Adrenal gland (tissue), 5 donors: ENCODE measurements at regions not wholly inside any gene's neighbourhood (a gene's known extent, or its start where the extent isn't known, plus 50 kb on each side); places are given as distances from the start of the nearest gene placed in this dataset.

ENCODE experiments used
- POLR2A ChIP-seq, 2 donors: fragments of 450-650 bp; IDR thresholded peaks; one replicate each; pipeline ENCODE4 v1.6.1; 2017; ENCODE audit warnings: antibody characterized with exemption in 2 of 2, mild to moderate bottlenecking in 2 of 2, moderate library complexity in 1 of 2
- TF ChIP-seq, protein P1 (sequence below), 6 experiments: fragments of 450-650 bp in 4 of 6; fragments of 200-600 bp in 2 of 6; sonication (generic) in 1 of 6; IDR thresholded peaks; 1 replicate in 5 of 6; 2 replicates in 1 of 6; pipeline versions ENCODE4 v1.5.1 to v1.8.0; 2016 to 2021; ENCODE audit warnings: antibody characterized with exemption in 6 of 6, mild to moderate bottlenecking in 2 of 6, moderate library complexity in 1 of 6
- donor health status: DM: no; HTN: no; CAD: no.

DNA sequence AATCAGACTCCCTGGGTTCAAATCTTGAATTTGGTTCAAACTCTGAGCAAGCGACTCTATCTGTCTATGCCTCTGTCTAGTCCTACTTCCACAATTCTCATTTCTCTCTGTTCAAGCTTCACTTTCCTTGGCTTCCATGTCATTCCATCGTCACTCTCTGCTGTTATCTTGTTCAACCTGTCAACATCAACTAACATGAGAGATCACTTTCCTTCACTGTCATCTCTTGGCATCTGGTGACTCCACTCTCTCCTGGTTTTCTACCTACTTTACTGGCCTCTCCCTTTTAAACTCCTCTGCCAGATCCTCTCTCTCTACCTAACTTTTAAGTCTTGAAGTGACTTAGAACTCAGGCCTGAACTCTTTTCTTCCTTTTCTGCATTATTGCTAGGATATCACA lies 240.2 kb downstream of the BCAT1 start:
- no peak for TF ChIP-seq POLR2A (IDR thresholded peaks at IDR 0.05)
- TF ChIP-seq, protein P1, sequence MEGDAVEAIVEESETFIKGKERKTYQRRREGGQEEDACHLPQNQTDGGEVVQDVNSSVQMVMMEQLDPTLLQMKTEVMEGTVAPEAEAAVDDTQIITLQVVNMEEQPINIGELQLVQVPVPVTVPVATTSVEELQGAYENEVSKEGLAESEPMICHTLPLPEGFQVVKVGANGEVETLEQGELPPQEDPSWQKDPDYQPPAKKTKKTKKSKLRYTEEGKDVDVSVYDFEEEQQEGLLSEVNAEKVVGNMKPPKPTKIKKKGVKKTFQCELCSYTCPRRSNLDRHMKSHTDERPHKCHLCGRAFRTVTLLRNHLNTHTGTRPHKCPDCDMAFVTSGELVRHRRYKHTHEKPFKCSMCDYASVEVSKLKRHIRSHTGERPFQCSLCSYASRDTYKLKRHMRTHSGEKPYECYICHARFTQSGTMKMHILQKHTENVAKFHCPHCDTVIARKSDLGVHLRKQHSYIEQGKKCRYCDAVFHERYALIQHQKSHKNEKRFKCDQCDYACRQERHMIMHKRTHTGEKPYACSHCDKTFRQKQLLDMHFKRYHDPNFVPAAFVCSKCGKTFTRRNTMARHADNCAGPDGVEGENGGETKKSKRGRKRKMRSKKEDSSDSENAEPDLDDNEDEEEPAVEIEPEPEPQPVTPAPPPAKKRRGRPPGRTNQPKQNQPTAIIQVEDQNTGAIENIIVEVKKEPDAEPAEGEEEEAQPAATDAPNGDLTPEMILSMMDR (IDR thresholded peaks at IDR 0.05): no peak
